ENCODE measurements at regions not wholly inside any gene's neighbourhood (a gene's known extent, or its start where the extent isn't known, plus 50 kb on each side); places are given as distances from the start of the nearest gene placed in this dataset.

GRCh38 chr14:26174395-26174794 is 423.4 kb downstream of the NOVA1 start:
- H3K36me3 ChIP-seq (ENCODE audit: control insufficient read depth in 2 of 2, extremely low read depth in 1 of 2, insufficient read depth in 2 of 2, low read length in 2 of 2): no peaks in the 10 kb centered on the region
- no peaks in the 10 kb centered on the region for H3K9me1 ChIP-seq (replicated peaks; ENCODE audit: control insufficient read depth, extremely low read depth, insufficient read depth, low read length)
- dilution Hi-C loops (cut with MboI; ENCODE audit: extremely low pct_ligation_motif_present, low sequenced_read_pairs): no loop called here
- H2AFZ ChIP-seq (ENCODE audit: low read depth, low read length): no peak overlapping the region
- no peaks in the 10 kb centered on the region for H3K4me1 ChIP-seq (ENCODE audit: control insufficient read depth, extremely low read depth, insufficient read depth, low read length)
- H3K9me3 ChIP-seq (replicated peaks; ENCODE audit: control insufficient read depth, insufficient read depth, low read length): no peaks in the 10 kb centered on the region
- H3K4me3 ChIP-seq (replicated peaks in 1 of 3; ENCODE audit: insufficient read depth in 1 of 3, low read depth in 1 of 3, low read length in 3 of 3): no peak overlapping the region
- H3K27ac ChIP-seq (ENCODE audit: insufficient read depth, low read depth, low read length): no peak overlapping the region
- DNase-seq (ENCODE audit: low read depth, low spot score) (no peak), FAIRE-seq (no peak)
- H4K20me1 ChIP-seq (replicated peaks; ENCODE audit: control insufficient read depth, extremely low read depth, insufficient read depth, low read length): no peaks in the 10 kb centered on the region
- CTCF ChIA-PET: interaction anchor here (1.1 to 2.2 kb wide), 3 partner anchors 9 to 12 kb away, joined by 4 to 6 read pairs (median 6); no protein-coding TSS in a partner anchor
- TF ChIP-seq CTCF (IDR thresholded peaks at IDR 0.05; ENCODE audit: extremely low read depth in 1 of 2, insufficient read depth in 1 of 2, low read depth in 1 of 2, low read length in 2 of 2) (no peak), POLR2AphosphoS5 (IDR thresholded peaks at IDR 0.05; ENCODE audit: insufficient read depth, low read depth, low read length) (no peak), GATA2 (IDR thresholded peaks at IDR 0.05; ENCODE audit: insufficient read depth, insufficient read length, low read depth, low read length) (no peak), EZH2 (IDR thresholded peaks at IDR 0.05; ENCODE audit: borderline replicate concordance, low read depth, low read length, severe bottlenecking) (no peak), POLR2A (IDR thresholded peaks at IDR 0.05; ENCODE audit: low read depth, low read length) (no peak), MAX (IDR thresholded peaks at IDR 0.05; ENCODE audit: insufficient read depth, insufficient read length) (no peak), FOS (IDR thresholded peaks at IDR 0.05; ENCODE audit: borderline replicate concordance, insufficient read depth, low read length) (no peak), JUN (IDR thresholded peaks at IDR 0.05; ENCODE audit: borderline replicate concordance, insufficient read depth, insufficient read length, low read depth) (no peak), MYC (IDR thresholded peaks at IDR 0.05; ENCODE audit: low read depth, low read length) (no peak)
- intact Hi-C loops (cut with micrococcal nuclease): no loop called here
- POLR2A ChIA-PET: no interaction called here
- H3K4me2 ChIP-seq (ENCODE audit: insufficient read depth, low read length): no peak overlapping the region
- H3K9ac ChIP-seq (replicated peaks; ENCODE audit: extremely low read depth, insufficient read depth, low read length): no peak overlapping the region
- no TSS peak for BruUV-seq (replicated peaks)
- no peaks in the 10 kb centered on the region for H3K79me2 ChIP-seq (ENCODE audit: control insufficient read depth, insufficient read depth, low read length)
- peaks cover 1 to 5% of the 10 kb centered on the region in 2 experiments for H3K27me3 ChIP-seq (ENCODE audit: control insufficient read depth in 2 of 2, insufficient read depth in 2 of 2, low read length in 2 of 2)
